GM23248 (cell line): ENCODE measurements at regions not wholly inside any gene's neighbourhood (a gene's known extent, or its start where the extent isn't known, plus 50 kb on each side); places are given as distances from the start of the nearest gene placed in this dataset.

Experiments used
- EZH2 ChIP-seq: fragments of 200-600 bp; sonication (generic); IDR thresholded peaks from 2 replicates; pipeline ENCODE4 v1.6.1; 2018; ENCODE audit warnings: antibody characterized with exemption, mild to moderate bottlenecking; ENCODE audit not compliant: insufficient read depth, poor library complexity, severe bottlenecking
- EZH2phosphoT487 ChIP-seq: fragments of 200-600 bp; sonication (generic); IDR thresholded peaks from 2 replicates; pipeline ENCODE4 v1.6.1; 2018; ENCODE audit warnings: antibody characterized with exemption, moderate library complexity, mild to moderate bottlenecking, low read depth; ENCODE audit not compliant: insufficient read depth

DNA sequence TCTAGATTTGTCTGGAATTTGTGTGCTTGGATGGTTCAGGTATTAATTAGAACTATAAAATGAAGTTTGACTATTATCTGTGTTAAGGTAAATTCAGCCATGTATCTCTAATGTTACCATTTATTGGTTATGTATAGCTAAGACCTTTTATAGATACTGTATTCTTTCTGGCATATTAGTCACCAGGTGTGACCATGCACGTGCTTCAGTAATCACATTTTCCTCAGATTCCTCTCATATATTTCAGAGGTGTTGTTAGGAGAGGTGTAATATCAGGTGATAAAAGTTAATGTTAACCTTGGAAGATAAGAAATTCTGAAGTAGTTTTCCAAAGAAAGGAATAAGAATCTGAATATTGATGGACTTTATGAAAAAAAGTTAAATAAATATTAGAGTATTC, 194.5 kb upstream of the KHDRBS2 start:
- TF ChIP-seq EZH2phosphoT487 (no peak), EZH2 (no peak)
